Gastrocnemius medialis (tissue), 4 donors: ENCODE measurements at regions not wholly inside any gene's neighbourhood (a gene's known extent, or its start where the extent isn't known, plus 50 kb on each side); places are given as distances from the start of the nearest gene placed in this dataset.

ENCODE experiments used
- POLR2A ChIP-seq, 2 donors: fragments of 450-650 bp; IDR thresholded peaks; one replicate each; pipeline ENCODE4 v1.6.1; 2017; ENCODE audit warnings: antibody characterized with exemption in 2 of 2, mild to moderate bottlenecking in 2 of 2, moderate library complexity in 2 of 2
- TF ChIP-seq, protein P1 (sequence below), 5 experiments: fragments of 450-650 bp in 3 of 5; fragments of 200-600 bp in 2 of 5; sonication (generic) in 2 of 5; IDR thresholded peaks in 4 of 5; conservative IDR thresholded peaks in 1 of 5; 1 replicate in 4 of 5; 2 replicates in 1 of 5; pipeline ENCODE4 v1.5.1; 2016 to 2019; ENCODE audit warnings: antibody characterized with exemption in 5 of 5, mild to moderate bottlenecking in 3 of 5, moderate library complexity in 3 of 5

GRCh38 chr14:65997347-65997746 is 488.8 kb upstream of the CCDC196 start:
- TF ChIP-seq, protein P1, sequence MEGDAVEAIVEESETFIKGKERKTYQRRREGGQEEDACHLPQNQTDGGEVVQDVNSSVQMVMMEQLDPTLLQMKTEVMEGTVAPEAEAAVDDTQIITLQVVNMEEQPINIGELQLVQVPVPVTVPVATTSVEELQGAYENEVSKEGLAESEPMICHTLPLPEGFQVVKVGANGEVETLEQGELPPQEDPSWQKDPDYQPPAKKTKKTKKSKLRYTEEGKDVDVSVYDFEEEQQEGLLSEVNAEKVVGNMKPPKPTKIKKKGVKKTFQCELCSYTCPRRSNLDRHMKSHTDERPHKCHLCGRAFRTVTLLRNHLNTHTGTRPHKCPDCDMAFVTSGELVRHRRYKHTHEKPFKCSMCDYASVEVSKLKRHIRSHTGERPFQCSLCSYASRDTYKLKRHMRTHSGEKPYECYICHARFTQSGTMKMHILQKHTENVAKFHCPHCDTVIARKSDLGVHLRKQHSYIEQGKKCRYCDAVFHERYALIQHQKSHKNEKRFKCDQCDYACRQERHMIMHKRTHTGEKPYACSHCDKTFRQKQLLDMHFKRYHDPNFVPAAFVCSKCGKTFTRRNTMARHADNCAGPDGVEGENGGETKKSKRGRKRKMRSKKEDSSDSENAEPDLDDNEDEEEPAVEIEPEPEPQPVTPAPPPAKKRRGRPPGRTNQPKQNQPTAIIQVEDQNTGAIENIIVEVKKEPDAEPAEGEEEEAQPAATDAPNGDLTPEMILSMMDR (IDR thresholded peaks at IDR 0.05 in 4 of 5, conservative IDR thresholded peaks at IDR 0.05 in 1 of 5): no peak
- no peak for TF ChIP-seq POLR2A (IDR thresholded peaks at IDR 0.05)
